Activated naive CD8-positive, alpha-beta T cell (primary cell): ENCODE measurements at regions not wholly inside any gene's neighbourhood (a gene's known extent, or its start where the extent isn't known, plus 50 kb on each side); places are given as distances from the start of the nearest gene placed in this dataset.

ENCODE experiments used
- H3K27ac Mint-ChIP-seq: one replicate; pipeline ENCODE4 v1.8.0; 2021; ENCODE audit warnings: mixed read lengths
- H3K27me3 Mint-ChIP-seq: one replicate; pipeline ENCODE4 v1.8.0; 2021; ENCODE audit warnings: mixed read lengths
- H3K36me3 Mint-ChIP-seq: one replicate; pipeline ENCODE4 v1.8.0; 2021; ENCODE audit warnings: mixed read lengths
- H3K4me1 Mint-ChIP-seq: one replicate; pipeline ENCODE4 v1.8.0; 2021; ENCODE audit warnings: low read depth, mixed read lengths
- H3K4me3 Mint-ChIP-seq: one replicate; pipeline ENCODE4 v1.8.0; 2021; ENCODE audit warnings: mild to moderate bottlenecking, mixed read lengths
- H3K9me3 Mint-ChIP-seq: one replicate; pipeline ENCODE4 v1.8.0; 2021; ENCODE audit warnings: low read depth, mixed read lengths

DNA sequence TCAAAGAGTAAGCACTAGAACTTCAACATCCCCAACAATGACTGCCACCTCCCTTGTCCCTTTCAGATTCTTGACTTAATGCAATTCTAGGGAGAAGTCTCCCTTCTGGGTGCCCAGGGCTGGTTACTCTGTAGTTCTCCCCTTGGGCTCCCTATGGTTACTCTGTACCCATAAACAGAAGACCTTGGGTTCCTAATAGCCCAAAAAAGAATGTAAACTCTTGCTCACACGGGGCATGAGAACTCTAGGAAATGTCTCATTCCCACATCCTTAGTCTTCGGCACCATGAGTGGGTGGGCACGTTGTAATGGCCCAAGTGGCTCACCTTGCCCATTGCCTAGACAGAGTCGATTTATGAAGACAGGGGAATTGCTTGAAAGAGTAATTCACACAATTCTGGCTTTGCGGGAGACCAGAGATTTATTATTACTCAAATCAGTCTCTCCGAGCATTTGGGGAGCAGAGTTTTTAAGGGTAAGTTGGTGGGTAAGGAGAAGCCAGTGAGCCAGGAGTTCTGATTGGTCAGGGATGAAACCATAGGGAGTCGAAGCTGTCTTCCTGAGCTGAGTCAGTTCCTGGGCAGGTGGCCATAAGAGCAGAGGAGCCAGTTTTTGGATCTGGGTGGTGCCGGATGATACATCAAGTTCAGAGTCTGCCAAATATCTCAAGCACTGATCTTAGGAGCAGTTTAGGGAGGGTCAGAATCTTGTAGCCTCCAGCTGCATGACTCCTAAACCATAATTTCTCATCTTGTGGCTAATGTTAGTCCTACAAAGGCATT, 61.2 kb upstream of the SIRPG start:
- no peak overlapping the region for H3K4me3 Mint-ChIP-seq

DNA sequence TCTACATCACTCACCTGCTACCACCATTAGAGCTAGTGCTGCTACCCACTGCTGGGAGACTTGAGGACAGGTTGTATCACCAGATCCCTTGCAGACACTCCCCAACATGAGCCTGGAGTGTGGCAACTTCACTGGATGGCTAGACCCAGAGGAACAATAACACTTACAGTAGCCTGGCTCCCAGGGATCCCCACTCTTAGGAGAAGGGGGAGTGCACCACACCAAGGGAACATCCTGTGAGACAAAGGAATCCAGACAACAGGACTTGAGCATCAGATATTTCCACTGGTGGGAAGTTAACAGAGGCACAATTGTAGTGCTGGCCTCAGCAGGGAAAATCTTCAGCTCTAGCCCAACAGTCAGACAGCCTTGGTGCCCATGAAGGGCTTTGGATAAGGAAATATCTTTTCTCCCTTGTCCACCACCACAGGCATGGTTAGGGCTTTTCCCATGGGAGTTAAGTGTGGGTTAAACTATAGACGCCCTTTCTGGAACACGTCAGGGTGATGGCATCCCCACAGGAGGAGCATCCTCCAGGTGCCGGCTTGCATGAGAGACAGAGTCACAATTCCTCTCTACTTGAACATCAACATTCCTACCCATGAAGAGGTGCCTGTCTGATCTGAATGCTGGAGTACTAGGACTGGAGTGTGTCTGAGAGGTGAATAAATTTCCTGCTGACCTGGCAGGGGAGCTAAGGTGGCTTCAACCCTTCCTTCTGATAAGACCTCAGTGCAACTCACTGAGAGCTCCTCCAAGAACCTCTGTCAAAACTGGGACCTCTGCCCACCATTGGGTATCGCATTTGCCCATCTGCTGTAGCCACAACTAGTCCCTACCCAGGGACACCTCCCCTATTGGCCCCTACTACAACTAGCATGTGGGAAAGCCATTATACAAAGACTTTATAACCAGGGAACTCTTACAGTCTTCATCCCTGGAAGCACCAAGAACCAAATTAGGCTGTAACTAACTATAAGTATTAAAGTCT, 55.4 kb upstream of the SIRPG start:
- no peak overlapping the region for H3K27ac Mint-ChIP-seq
- H3K4me1 Mint-ChIP-seq: peaks cover 18% of the 10 kb centered on the region
- no peaks in the 10 kb centered on the region for H3K27me3 Mint-ChIP-seq
- H3K9me3 Mint-ChIP-seq: no peaks in the 10 kb centered on the region
- no peak overlapping the region for H3K4me3 Mint-ChIP-seq
- peaks cover 14% of the 10 kb centered on the region for H3K36me3 Mint-ChIP-seq

More for the DNA sequence above, 61.2 kb upstream of the SIRPG start:
- H3K9me3 Mint-ChIP-seq: no peaks in the 10 kb centered on the region
- H3K36me3 Mint-ChIP-seq: peaks cover 15% of the 10 kb centered on the region
- no peak overlapping the region for H3K27ac Mint-ChIP-seq
- no peaks in the 10 kb centered on the region for H3K27me3 Mint-ChIP-seq
- H3K4me1 Mint-ChIP-seq: peaks cover 22% of the 10 kb centered on the region

DNA sequence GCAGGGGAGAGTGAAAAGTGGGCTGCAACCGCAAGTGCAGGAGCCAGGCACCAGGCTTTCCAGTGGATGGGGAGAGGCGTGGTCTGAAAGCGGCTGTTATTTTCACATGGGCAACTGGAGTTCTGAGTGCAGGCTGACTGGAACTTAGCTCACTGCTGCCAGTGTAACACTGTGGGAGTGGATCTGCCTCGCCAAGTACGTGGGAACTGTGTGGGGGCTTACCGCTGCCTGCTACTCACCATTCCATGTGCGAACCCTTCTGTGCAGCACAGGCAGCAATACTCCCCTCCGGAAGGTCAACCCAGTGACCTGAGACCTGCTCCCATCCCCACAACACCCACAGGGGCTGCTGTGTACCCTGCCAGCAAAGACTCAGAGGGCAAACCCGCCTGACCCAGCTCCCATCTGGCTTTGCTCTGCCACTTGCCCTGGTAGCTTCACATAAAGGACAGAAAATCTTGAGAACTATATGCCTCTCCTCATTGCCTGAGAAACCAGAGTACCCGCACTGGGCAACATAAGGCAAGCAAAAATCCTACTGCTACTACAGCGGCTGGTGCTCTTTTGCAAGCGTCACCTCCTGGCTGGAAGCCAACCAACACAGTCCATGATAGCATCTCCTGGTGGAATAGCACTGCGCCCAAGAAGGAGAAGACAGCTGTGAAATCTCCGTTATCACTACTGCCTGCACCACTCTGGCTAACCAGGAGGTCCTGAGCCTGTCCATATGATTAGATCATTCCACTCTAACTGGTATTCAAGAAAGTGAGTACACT, 54.4 kb upstream of the SIRPG start:
- Mint-ChIP-seq H3K27ac (no peak overlapping the region), H3K4me3 (no peak overlapping the region), H3K36me3 (peaks cover 14% of the 10 kb centered on the region), H3K27me3 (no peaks in the 10 kb centered on the region), H3K9me3 (no peaks in the 10 kb centered on the region), H3K4me1 (peaks cover 23% of the 10 kb centered on the region)

DNA sequence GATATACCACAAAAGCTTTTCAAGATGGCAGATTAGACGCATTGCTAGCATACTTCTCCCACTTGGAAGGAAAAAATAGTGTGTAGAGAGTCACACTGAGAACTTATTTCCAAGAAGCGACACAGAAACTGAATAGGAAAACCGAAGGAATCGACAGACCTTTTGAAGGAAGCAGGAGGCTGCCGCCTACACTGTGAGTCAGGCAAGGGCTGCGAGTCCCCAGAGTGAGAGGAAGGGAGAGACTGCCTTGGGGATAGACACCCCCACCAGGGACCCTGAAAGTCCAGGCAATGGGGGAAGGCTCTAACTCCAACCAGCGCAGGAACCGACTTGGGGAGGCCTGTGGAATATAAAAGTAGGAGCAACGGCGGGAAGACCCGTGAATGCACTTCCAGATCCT, 53.7 kb upstream of the SIRPG start:
- Mint-ChIP-seq H3K9me3 (no peaks in the 10 kb centered on the region), H3K27me3 (no peaks in the 10 kb centered on the region), H3K27ac (no peak overlapping the region), H3K4me3 (no peak overlapping the region), H3K36me3 (peaks cover 14% of the 10 kb centered on the region), H3K4me1 (peaks cover 25% of the 10 kb centered on the region)

DNA sequence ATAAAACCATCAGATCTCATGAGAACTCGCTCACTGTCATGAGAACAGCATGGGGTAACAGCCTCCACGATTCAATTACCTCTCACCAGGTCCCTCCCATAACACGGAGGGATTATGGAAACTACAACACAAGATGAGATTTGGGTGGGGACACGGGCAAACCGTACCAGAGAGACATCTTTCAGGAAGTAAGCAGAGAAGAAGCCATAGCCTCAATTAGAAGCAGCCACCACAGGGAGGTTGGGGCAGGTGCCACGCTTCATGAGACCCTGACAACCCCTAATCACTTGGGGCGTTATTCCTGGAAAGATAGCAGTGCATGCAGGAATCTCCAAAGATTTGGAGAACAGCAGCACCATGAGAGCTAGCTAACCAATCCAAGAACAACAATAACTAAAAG, 52.9 kb upstream of the SIRPG start:
- H3K9me3 Mint-ChIP-seq: no peaks in the 10 kb centered on the region
- H3K27ac Mint-ChIP-seq: no peak overlapping the region

DNA sequence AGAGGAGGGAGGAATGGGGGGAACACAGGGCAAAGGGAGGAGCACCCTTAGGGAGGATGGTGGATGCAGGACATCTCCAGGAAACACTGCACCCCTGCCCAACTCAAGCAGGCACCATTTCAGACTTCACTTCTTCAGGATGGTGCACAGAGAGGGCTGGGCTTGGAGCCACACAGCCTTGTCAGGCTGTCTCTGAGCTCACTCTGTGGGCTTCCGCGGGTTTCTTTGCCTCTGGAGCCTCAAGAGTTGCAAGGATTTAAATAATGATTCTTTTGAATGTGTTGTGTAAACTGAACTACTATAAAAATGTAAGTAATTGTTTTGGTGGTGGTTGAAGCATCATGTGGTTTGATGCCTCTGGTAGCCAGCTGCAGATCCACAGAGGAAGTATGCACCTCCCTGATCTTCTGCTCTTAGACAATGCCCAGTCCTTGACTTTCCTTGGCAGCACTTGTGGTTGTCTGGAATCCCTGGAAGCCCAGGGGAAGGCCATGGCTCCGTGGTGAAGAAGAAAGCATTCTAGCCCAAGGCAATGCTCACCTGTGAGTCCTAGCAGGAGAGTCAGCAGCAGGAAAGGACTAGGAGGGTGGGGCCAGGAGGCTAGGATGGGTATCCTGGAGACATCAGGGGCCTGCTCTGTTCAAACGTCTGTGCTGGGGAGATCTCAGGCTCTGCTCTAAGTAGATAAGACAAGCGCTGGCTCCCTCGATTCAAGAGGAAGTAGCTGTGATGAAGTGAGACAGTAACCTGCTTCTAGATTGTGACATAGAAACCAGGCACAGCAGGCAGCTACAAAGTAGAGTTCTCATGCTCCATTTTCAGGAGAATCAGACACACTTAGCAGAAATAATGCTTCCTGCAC, 50.2 kb upstream of the SIRPG start:
- H3K36me3 Mint-ChIP-seq: peaks cover 5% of the 10 kb centered on the region
- H3K27me3 Mint-ChIP-seq: no peaks in the 10 kb centered on the region
- peak overlapping the region; percentile 39 for H3K4me3 Mint-ChIP-seq
- peaks cover 8% of the 10 kb centered on the region for H3K9me3 Mint-ChIP-seq
- H3K4me1 Mint-ChIP-seq: peaks cover 25% of the 10 kb centered on the region
- H3K27ac Mint-ChIP-seq: peak overlapping the region; percentile 78

More for the DNA sequence above, 52.9 kb upstream of the SIRPG start:
- H3K27me3 Mint-ChIP-seq: no peaks in the 10 kb centered on the region
- H3K4me3 Mint-ChIP-seq: no peak overlapping the region
- H3K36me3 Mint-ChIP-seq: peaks cover 14% of the 10 kb centered on the region
- H3K4me1 Mint-ChIP-seq: peaks cover 25% of the 10 kb centered on the region
